OCI-M2 (cell line): ENCODE measurements at regions not wholly inside any gene's neighbourhood (a gene's known extent, or its start where the extent isn't known, plus 50 kb on each side); places are given as distances from the start of the nearest gene placed in this dataset.
"Not testable (repeated sequence)": the region's sequence is repeated elsewhere in the genome, so short reads cannot be mapped to it uniquely, and the experiment has no call there.

Experiments used
- DNase-seq: peaks from one replicate; lab custom pipeline; 2025; ENCODE audit not compliant: unreplicated experiment; lab: John Stamatoyannopoulos, UW

DNA sequence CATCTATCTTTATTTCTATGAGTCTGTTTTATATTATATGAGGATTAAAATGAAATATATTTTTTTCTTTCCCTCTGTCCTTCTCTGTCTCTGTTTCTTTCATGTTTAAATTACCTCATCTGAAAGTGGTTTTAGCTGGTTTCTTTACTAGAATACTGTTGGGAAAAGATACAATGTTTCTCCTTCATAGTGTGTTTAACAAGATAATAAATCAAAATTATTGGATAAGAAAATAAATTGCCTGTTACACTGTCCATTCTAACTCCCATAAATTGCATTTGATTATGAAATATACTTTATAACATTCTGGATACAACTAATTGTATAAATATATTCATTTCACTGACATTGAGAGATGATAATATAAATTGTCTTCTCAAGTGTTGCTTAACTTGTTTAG, 1168.0 kb downstream of the PLA2G4A start:
- DNase-seq: no peak

DNA sequence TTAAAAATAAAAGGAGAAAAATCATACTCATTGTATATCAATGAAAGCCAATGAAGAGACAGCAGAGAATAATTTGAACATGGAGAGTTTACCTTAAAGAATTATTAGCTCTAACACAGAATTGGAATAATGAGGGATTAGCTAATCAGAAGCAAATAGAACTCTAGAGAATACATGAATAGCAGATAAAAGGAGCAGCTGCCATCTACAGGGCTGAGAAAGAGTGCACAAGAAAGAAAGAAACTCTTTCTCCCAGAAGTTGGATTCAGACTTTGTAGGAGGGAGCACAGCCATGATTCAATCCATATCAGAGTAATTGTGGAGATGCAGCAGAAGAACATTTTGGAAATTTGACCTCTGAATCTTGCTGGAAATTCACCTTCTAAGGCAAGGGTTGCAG, 1171.2 kb downstream of the PLA2G4A start:
- DNase-seq: no peak

DNA sequence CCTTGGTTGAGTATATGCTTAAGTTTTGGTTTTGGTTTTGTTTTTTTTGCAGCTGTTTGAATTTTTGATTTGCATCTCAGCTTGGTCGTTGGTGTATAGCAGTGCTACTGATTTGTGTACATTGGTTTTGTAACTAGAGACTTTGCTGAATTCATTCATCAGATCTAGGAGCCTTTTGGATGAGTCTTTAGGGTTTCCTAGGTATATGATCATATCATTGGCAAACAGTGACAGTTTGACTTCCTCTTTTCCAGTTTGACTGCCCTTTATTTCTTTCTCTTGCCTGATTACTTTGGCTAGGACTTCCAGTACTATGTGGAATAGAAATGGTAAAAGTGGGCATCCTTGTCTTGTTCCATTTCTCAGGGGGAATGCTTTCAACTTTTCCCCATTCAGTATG, 1174.9 kb downstream of the PLA2G4A start:
- not testable (repeated sequence) for DNase-seq

DNA sequence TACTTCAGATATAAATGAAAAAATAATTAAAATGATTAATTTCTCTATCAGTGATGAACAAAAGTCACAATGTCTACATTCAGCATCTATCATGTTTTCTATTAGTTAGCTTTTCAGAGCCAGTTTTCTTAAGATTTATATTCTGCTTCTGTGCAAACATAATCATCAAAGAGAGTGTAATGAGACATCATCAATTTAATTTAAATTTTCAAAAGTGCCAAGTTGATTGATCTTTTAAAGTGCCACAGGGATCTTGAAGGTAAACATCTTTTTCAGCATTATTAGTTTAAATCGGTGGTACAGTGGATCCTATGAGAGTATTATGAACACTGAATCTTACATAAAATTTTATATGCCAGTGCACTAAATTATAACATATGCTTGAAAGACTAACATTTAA, 1176.1 kb downstream of the PLA2G4A start:
- no peak for DNase-seq

DNA sequence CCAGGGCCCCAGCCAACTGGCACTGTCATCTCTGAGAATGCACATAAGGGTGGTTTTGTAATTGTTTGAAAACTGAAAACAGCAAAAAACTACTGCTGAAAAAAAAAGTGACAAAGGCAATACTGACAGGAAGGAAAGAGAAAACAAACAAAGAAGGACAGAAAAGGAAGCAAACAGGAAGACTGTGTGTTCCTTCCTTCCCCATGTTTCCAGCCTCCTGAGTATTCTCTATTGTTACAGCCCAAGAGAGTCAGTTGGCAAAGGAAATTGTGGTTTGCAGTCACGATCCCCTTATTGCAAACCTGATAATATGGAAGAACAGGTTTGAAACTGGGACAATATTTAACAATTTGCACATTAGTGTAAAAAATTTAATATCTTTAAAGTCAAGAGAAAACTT, 1177.6 kb downstream of the PLA2G4A start:
- no peak for DNase-seq

GRCh38 chr1:188013222-188013849, 1184.6 kb downstream of the PLA2G4A start:
- not testable (repeated sequence) for DNase-seq

DNA sequence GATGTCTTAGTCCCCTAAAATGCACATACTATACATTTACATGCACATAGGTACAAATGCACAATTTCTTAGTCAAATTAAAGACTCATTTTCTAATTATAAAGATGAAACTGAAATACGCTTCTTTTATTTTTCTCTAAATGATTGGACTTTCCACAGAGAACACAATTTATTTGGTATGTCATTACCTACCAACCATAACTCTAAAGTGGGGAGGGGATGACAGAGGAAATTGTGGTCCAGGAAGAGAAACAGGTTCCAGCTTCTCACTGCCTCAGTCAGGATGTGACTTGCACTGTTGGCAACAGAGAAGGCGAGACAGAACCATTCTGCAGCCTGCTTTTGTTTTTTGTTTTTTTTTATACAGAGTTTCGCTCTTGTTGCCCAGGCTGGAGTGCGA, 1189.2 kb downstream of the PLA2G4A start:
- DNase-seq: no peak

DNA sequence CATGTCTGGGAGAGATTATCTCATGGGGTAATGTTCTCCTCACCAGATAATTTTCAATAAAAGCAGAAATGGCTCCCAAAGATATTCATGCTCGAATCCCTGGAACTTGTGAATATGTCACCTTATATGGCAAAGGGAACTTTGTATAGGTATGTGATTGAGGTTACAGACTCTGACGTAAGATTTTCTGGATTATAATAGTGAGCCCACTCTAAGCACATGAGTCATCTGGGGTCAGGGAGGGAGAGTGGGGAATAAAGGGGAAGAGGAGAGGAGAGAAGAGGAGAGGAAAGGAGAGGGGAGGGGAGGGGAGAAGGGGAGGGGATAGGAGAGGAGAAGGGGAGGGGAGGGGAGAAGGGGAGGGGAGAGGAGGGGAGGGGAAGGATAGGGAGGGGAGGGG, 1193.9 kb downstream of the PLA2G4A start:
- DNase-seq: no peak

DNA sequence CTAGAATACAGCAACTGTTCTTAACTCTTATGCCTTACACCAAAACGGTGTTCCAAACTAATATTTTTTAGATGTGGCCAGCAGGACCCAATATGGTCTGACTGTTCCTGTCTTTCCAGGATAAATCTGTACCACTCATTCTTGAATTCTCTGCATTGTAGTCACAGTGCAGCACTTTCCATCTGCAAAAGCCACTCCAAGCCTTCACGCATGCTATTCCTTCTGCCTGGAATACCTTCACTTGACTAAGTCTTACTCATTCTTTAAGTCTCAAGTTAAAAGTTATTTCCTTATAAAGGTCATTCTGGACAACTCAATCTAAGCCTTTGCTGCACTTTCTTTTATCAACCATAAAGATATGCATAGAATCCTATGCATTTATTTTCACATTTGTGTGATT, 1194.5 kb downstream of the PLA2G4A start:
- DNase-seq: no peak

DNA sequence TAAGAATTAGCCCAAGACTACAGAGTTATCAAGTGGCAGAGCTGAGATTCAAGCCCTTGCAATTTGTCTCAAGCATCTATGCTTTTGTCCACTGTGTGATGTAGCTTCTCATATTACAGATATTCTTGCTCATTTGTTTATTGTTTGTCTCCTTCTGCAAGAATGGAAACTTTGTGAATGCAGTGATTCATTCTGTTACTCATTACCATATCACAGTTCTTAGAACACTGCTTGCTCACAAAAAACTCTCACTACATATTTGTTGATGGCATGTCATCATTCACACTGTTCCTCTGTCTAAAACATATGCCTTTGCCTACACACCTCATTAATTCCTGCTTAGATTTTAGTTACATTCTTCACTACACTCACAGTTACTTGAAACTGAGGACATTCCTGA, 1198.9 kb downstream of the PLA2G4A start:
- DNase-seq: no peak

- not testable (repeated sequence) for DNase-seq
These were observed 1208.8 kb downstream of the PLA2G4A start for GRCh38 chr1:188037572-188037971.

- no peak for DNase-seq
These were observed 1214.9 kb downstream of the PLA2G4A start for GRCh38 chr1:188043536-188044245.

- DNase-seq: no peak
These were observed 1221.5 kb downstream of the PLA2G4A start for GRCh38 chr1:188050250-188050649.

DNA sequence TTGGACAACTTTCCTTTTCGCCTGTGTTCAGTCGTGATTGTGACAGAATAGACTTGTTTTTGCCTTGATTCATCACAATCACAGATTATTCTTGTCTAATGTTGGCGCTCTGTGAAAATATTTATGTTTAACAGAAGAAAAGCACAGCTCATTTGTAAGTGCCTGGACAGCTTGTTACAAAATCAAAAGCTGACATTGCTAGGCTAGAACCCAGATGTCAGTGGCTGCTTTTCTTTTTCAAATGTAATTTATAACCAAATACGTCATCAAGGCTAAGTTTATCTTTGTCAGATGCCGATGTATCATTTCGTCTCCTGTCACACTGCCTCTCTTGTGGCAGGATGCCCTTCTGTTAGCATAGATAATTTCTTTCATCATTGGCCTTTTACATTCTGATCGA, 1227.3 kb downstream of the PLA2G4A start:
- DNase-seq: peak; percentile 14

DNA sequence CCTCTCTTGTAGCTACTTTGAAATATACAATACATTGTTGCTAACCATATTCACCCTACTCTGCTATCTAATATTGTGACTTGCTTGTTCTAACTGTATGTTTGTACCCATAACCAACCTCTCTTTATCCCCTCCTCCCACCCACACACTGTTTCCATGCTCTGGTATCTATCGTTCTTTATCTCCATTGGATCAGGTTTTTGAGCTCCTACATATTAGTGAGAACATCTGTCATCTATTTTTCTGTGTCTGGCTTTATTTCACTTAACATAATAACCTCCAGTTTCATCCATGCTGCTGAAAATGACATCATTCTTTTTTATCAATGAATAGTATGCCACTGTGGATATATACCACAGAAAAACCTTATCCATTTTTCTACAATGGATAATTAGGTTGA, 1230.1 kb downstream of the PLA2G4A start:
- DNase-seq: no peak

GRCh38 chr1:188061881-188062280, 1233.1 kb downstream of the PLA2G4A start:
- DNase-seq: no peak

DNA sequence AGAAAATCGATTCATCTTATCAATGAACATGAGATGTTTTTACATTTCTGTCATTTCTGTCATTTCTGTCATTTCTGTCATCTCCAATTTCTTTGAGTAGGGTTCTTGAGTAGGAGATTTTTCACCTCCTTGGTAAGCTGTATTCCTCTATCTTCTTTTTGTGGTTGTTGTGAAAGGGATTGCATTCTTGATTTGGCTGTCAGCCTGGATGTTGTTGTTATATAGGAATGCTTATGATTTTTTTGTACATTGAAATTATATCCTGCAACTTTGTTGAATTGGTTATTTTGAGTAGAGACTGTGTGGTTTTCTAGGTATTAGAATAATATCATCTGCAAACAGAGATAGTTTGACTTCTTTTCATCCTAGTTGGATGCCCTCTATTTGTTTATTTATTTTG, 1233.7 kb downstream of the PLA2G4A start:
- DNase-seq: no peak

GRCh38 chr1:188065917-188066316, 1237.2 kb downstream of the PLA2G4A start:
- DNase-seq: no peak

GRCh38 chr1:188070848-188071247, 1242.1 kb downstream of the PLA2G4A start:
- DNase-seq: no peak

GRCh38 chr1:188089015-188089414, 1260.3 kb downstream of the PLA2G4A start:
- no peak for DNase-seq

GRCh38 chr1:188089461-188089860, 1260.7 kb downstream of the PLA2G4A start:
- no peak for DNase-seq

- no peak for DNase-seq
These were observed 1267.8 kb downstream of the PLA2G4A start for GRCh38 chr1:188096521-188096920.

DNA sequence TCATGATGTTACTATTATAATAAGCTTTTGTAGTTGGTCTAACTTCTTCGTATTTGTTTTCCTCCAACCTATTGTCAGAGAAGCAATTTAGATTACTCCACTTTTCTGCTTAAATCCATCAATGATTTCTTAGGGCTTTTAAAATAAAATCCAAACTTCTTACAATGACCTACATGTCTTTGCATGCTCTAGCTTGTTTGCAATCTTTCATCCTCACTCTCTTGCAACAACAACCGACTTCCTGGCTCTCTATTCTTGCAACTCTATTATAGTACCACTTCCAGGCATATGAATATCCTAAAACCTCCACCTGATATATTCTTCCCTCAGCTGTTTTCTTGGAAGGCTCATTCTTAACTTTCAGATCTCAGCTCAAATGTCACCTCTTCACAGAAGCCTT, 1288.7 kb downstream of the PLA2G4A start:
- DNase-seq: no peak
